H1 (cell line): ENCODE measurements at regions not wholly inside any gene's neighbourhood (a gene's known extent, or its start where the extent isn't known, plus 50 kb on each side); places are given as distances from the start of the nearest gene placed in this dataset.

Source experiments
- CTCF ChIA-PET: fragments of 300-600 bp; sonication (Branson Sonifier 250); formaldehyde crosslinking; loops from one replicate; lab custom pipeline; 2021; ENCODE audit not compliant: partially characterized antibody; lab: Charles Lee
- POLR2A ChIA-PET: fragments of 300-600 bp; sonication (Branson Sonifier 250); formaldehyde crosslinking; loops from one replicate; lab custom pipeline; 2021; ENCODE audit warnings: inconsistent platforms; ENCODE audit not compliant: partially characterized antibody; lab: Charles Lee
- DNase-seq, 2 experiments: peaks; one replicate each; pipeline versions ENCODE4 v3.0.0 to v3.0.0-alpha.2; 2010 to 2022; ENCODE audit warnings: low spot score in 2 of 2, low read depth in 1 of 2, mixed read lengths in 1 of 2
- FAIRE-seq: peaks from 2 replicates; lab custom pipeline; 2011; peaks lifted over from hg19 to GRCh38; lab: Jason Lieb, UNC
- H2AFZ ChIP-seq: 2 replicates; pipeline ENCODE4 v1.8.1; 2012; ENCODE audit warnings: low read length, inconsistent platforms
- H2AK5ac ChIP-seq: 2 replicates; pipeline ENCODE4 v1.6.1; 2013; ENCODE audit warnings: low read depth, low read length
- H2BK120ac ChIP-seq: replicated peaks from 2 replicates; pipeline ENCODE3; 2013; ENCODE audit warnings: low read depth, low read length, inconsistent platforms
- H2BK12ac ChIP-seq: 2 replicates; pipeline ENCODE4 v1.6.1; 2013; ENCODE audit warnings: low read depth, low read length
- H2BK15ac ChIP-seq: 2 replicates; pipeline ENCODE4 v1.6.1; 2013; ENCODE audit warnings: low read length
- H2BK20ac ChIP-seq: 2 replicates; pipeline ENCODE4 v1.6.1; 2013; ENCODE audit warnings: low read length
- H2BK5ac ChIP-seq: 2 replicates; pipeline ENCODE4 v1.6.1; 2013; ENCODE audit warnings: low read depth, low read length
- H3K14ac ChIP-seq: 2 replicates; pipeline ENCODE4 v1.6.1; 2013; ENCODE audit warnings: inconsistent platforms; ENCODE audit not compliant: insufficient read length
- H3K18ac ChIP-seq: 2 replicates; pipeline ENCODE4 v1.6.1; 2013; ENCODE audit warnings: low read length; ENCODE audit errors: extremely low read depth
- H3K23ac ChIP-seq: 2 replicates; pipeline ENCODE4 v1.6.1; 2013; ENCODE audit warnings: inconsistent platforms; ENCODE audit not compliant: insufficient read length
- H3K23me2 ChIP-seq: 2 replicates; pipeline ENCODE4 v1.6.1; 2013; ENCODE audit warnings: low read depth, low read length
- H3K27ac ChIP-seq: 2 replicates; pipeline ENCODE4 v1.6.1; 2011; ENCODE audit warnings: low read depth, low read length, inconsistent platforms
- H3K27me3 ChIP-seq, 4 experiments: replicated peaks in 1 of 4; 1 replicate in 1 of 4; 2 replicates in 3 of 4; pipeline versions ENCODE4 v1.6.1 to v1.8.1; 2011 to 2013; ENCODE audit warnings: low read length in 3 of 4, mild to moderate bottlenecking in 3 of 4, inconsistent platforms in 2 of 4, mixed read lengths in 2 of 4, moderate library complexity in 1 of 4; ENCODE audit not compliant: control insufficient read depth in 3 of 4, insufficient read depth in 3 of 4; ENCODE audit errors: extremely low read depth in 1 of 4
- H3K36me3 ChIP-seq, 4 experiments: 2 replicates each; pipeline versions ENCODE4 v1.6.1 to v1.8.1; 2011 to 2013; ENCODE audit warnings: mild to moderate bottlenecking in 4 of 4, low read length in 3 of 4, moderate library complexity in 2 of 4, control low read depth in 1 of 4, inconsistent platforms in 1 of 4; ENCODE audit not compliant: insufficient read depth in 4 of 4, control insufficient read depth in 2 of 4
- H3K4ac ChIP-seq: replicated peaks from 2 replicates; pipeline ENCODE3; 2013; ENCODE audit warnings: low read length, low read depth, mixed read lengths, inconsistent platforms; ENCODE audit not compliant: insufficient read length
- H3K4me1 ChIP-seq, 4 experiments: replicated peaks in 1 of 4; 1 replicate in 1 of 4; 2 replicates in 3 of 4; pipeline versions ENCODE4 v1.6.1 to v1.8.1; 2011 to 2013; ENCODE audit warnings: low read length in 3 of 4, inconsistent platforms in 2 of 4, mixed read lengths in 1 of 4; ENCODE audit not compliant: insufficient read depth in 4 of 4, control insufficient read depth in 3 of 4
- H3K4me2 ChIP-seq, 2 experiments: 2 replicates each; pipeline versions ENCODE4 v1.6.1 to v1.8.1; 2011 to 2013; ENCODE audit warnings: low read depth in 2 of 2, low read length in 2 of 2, control low read depth in 1 of 2, inconsistent platforms in 1 of 2, mild to moderate bottlenecking in 1 of 2; ENCODE audit not compliant: insufficient read depth in 1 of 2
- H3K4me3 ChIP-seq, 4 experiments: fragments of 200-600, 300-600 bp in 1 of 4; sonication (generic), shearing (Covaris generic), sonication (Bioruptor Twin) in 1 of 4; 2 replicates each; pipeline versions ENCODE4 v1.5.1 to v1.8.1; 2011 to 2016; ENCODE audit warnings: low read length in 4 of 4, low read depth in 3 of 4, control low read depth in 2 of 4, inconsistent platforms in 2 of 4, mild to moderate bottlenecking in 2 of 4, mixed read lengths in 1 of 4, moderate library complexity in 1 of 4; ENCODE audit not compliant: insufficient read depth in 2 of 4; ENCODE audit errors: extremely low read depth in 1 of 4
- H3K56ac ChIP-seq: replicated peaks from 2 replicates; pipeline ENCODE3; 2013; ENCODE audit warnings: low read depth, mild to moderate bottlenecking, mixed read lengths, low read length, inconsistent platforms; ENCODE audit not compliant: insufficient read length
- H3K79me1 ChIP-seq: 2 replicates; pipeline ENCODE4 v1.6.1; 2013; ENCODE audit warnings: low read depth, low read length, control low read depth
- H3K79me2 ChIP-seq, 2 experiments: 2 replicates each; pipeline versions ENCODE4 v1.6.1 to v1.8.1; 2012 to 2013; ENCODE audit warnings: low read length in 2 of 2, mild to moderate bottlenecking in 2 of 2, inconsistent platforms in 1 of 2; ENCODE audit not compliant: insufficient read depth in 2 of 2, control insufficient read depth in 1 of 2
- H3K9ac ChIP-seq, 4 experiments: replicated peaks in 1 of 4; 1 replicate in 1 of 4; 2 replicates in 3 of 4; pipeline versions ENCODE4 v1.6.1 to v1.8.1; 2011 to 2013; ENCODE audit warnings: low read depth in 3 of 4, low read length in 3 of 4, control low read depth in 2 of 4, mild to moderate bottlenecking in 2 of 4, moderate library complexity in 2 of 4, inconsistent platforms in 1 of 4; ENCODE audit errors: extremely low read depth in 1 of 4
- H3K9me3 ChIP-seq, 2 experiments: 2 replicates each; pipeline versions ENCODE4 v1.6.1 to v1.8.1; 2012 to 2013; ENCODE audit warnings: mild to moderate bottlenecking in 2 of 2, moderate library complexity in 2 of 2, control low read depth in 1 of 2, inconsistent platforms in 1 of 2, low read depth in 1 of 2, low read length in 1 of 2, mixed read lengths in 1 of 2; ENCODE audit not compliant: insufficient read depth in 2 of 2
- H4K20me1 ChIP-seq, 2 experiments: replicated peaks in 1 of 2; 2 replicates each; pipeline versions ENCODE3 to v1.8.1; 2011 to 2013; ENCODE audit warnings: inconsistent platforms in 2 of 2, low read length in 2 of 2, mild to moderate bottlenecking in 1 of 2; ENCODE audit not compliant: insufficient read depth in 2 of 2, control insufficient read depth in 1 of 2
- H4K5ac ChIP-seq: 2 replicates; pipeline ENCODE4 v1.6.1; 2013; ENCODE audit warnings: low read length, low read depth, mixed read lengths, inconsistent platforms; ENCODE audit not compliant: insufficient read length
- H4K8ac ChIP-seq: 2 replicates; pipeline ENCODE4 v1.8.0; 2013; ENCODE audit warnings: mild to moderate bottlenecking, moderate library complexity, low read length, inconsistent platforms; ENCODE audit not compliant: insufficient read depth; ENCODE audit errors: extremely low read depth
- H4K91ac ChIP-seq: replicated peaks from 2 replicates; pipeline ENCODE3; 2013; ENCODE audit warnings: low read length, mixed read lengths, inconsistent platforms; ENCODE audit not compliant: insufficient read length
- RNF2 ChIP-seq: fragments of 200-900, 300-1000 bp; sonication (generic); IDR thresholded peaks from 2 replicates; pipeline ENCODE4 v1.7.1; 2016; ENCODE audit warnings: borderline replicate concordance, low read depth, mild to moderate bottlenecking, antibody characterized with exemption, low read length; ENCODE audit not compliant: poor library complexity, severe bottlenecking; ENCODE audit errors: missing control alignments
- SAP30 ChIP-seq: fragments of 300-600 bp; sonication (generic); IDR thresholded peaks from 2 replicates; pipeline ENCODE4 v1.7.1; 2012; ENCODE audit warnings: low read length, moderate library complexity, mild to moderate bottlenecking, inconsistent platforms; ENCODE audit not compliant: insufficient read depth, insufficient replicate concordance
- SP4 ChIP-seq: IDR thresholded peaks from 2 replicates; pipeline ENCODE4 v1.6.1; 2012; ENCODE audit warnings: low read length, inconsistent platforms
- TAF7 ChIP-seq: optimal IDR thresholded peaks from 2 replicates; pipeline ENCODE3; 2011; ENCODE audit warnings: low read depth, mild to moderate bottlenecking, inconsistent platforms, low read length, moderate library complexity, borderline replicate concordance
- WGBS, 2 experiments: shearing (Covaris generic) in 1 of 2; methylation state at CpG; one replicate each; pipeline versions ENCODE4 v1.1.6 to v1.1.7; 2013 to 2015; ENCODE audit warnings: low lambda C conversion rate in 2 of 2, mixed read lengths in 2 of 2, inconsistent platforms in 1 of 2, low coverage in 1 of 2, missing lambda C conversion rate in 1 of 2; ENCODE audit not compliant: insufficient replicate concordance in 2 of 2, insufficient coverage in 1 of 2, insufficient read length in 1 of 2; ENCODE audit errors: extremely low coverage in 1 of 2, missing lambda C conversion rate in 1 of 2; 5-methylcytosine and 5-hydroxymethylcytosine counted together

DNA sequence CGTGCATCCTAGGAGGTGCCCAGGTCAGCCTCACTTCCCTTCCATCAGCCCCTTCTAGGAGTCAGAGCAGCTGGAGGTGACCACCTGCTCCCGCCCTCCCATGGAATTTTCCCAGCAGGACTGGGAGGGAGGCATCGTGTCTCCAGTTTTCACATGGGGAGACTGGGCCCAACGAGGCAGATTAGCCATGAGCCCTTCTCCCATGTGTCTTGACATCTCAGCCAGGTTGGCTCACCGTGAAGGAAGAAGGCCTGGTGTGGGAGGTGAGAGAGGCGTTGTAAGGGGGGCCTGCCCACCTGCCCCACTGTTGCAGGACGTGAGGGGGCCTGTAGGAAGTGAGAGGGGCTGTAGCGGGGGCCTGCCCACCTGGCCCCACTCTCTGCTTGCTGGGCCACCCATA lies 1521.4 kb downstream of the BRD1 start:
- H3K79me2 ChIP-seq = no peaks in the 10 kb centered on the region
- 82% methylated on average over 8 of the region's 8 CpGs; no CpG with 5 or more reads in 1 of the 2 experiments for WGBS, 2 experiments
- H4K91ac ChIP-seq = no peak overlapping the region
- TF ChIP-seq SP4 = no peak
- TF ChIP-seq SAP30 = no peak
- no peak for TF ChIP-seq RNF2
- TF ChIP-seq TAF7 = no peak

More for the DNA sequence above, 1521.4 kb downstream of the BRD1 start:
- no peak overlapping the region for H2BK12ac ChIP-seq
- no peaks in the 10 kb centered on the region for H3K9me3 ChIP-seq
- no peak overlapping the region for H3K4me3 ChIP-seq
- H3K27me3 ChIP-seq = no peaks in the 10 kb centered on the region
- H2BK120ac ChIP-seq = no peak overlapping the region
- no peaks in the 10 kb centered on the region; a peak in 1 of 7 replicates for H3K4me1 ChIP-seq
- H2BK5ac ChIP-seq = no peak overlapping the region
- no peak overlapping the region for H4K5ac ChIP-seq
- H3K27ac ChIP-seq = no peak overlapping the region
- H4K20me1 ChIP-seq = no peaks in the 10 kb centered on the region
- CTCF ChIA-PET = no interaction called here
- H3K18ac ChIP-seq = no peak overlapping the region
- H3K9ac ChIP-seq = no peak overlapping the region
- no peaks in the 10 kb centered on the region; the same call in 1 of the 2 replicates for H3K23me2 ChIP-seq
- no peak overlapping the region for H3K23ac ChIP-seq
- H2AK5ac ChIP-seq = no peak overlapping the region
- no peak overlapping the region for H4K8ac ChIP-seq
- no peak overlapping the region for H2BK15ac ChIP-seq
- H3K4me2 ChIP-seq = no peak overlapping the region
- H3K56ac ChIP-seq = no peak overlapping the region
- H3K4ac ChIP-seq = no peak overlapping the region
- H2AFZ ChIP-seq = no peak overlapping the region
- DNase-seq = no peak
- FAIRE-seq = no peak
- H2BK20ac ChIP-seq = no peak overlapping the region
- H3K36me3 ChIP-seq = no peaks in the 10 kb centered on the region
- no peak overlapping the region for H3K14ac ChIP-seq
- POLR2A ChIA-PET = no interaction called here
- H3K79me1 ChIP-seq = no peaks in the 10 kb centered on the region
